ENCODE measurements at regions not wholly inside any gene's neighbourhood (a gene's known extent, or its start where the extent isn't known, plus 50 kb on each side); places are given as distances from the start of the nearest gene placed in this dataset.

DNA sequence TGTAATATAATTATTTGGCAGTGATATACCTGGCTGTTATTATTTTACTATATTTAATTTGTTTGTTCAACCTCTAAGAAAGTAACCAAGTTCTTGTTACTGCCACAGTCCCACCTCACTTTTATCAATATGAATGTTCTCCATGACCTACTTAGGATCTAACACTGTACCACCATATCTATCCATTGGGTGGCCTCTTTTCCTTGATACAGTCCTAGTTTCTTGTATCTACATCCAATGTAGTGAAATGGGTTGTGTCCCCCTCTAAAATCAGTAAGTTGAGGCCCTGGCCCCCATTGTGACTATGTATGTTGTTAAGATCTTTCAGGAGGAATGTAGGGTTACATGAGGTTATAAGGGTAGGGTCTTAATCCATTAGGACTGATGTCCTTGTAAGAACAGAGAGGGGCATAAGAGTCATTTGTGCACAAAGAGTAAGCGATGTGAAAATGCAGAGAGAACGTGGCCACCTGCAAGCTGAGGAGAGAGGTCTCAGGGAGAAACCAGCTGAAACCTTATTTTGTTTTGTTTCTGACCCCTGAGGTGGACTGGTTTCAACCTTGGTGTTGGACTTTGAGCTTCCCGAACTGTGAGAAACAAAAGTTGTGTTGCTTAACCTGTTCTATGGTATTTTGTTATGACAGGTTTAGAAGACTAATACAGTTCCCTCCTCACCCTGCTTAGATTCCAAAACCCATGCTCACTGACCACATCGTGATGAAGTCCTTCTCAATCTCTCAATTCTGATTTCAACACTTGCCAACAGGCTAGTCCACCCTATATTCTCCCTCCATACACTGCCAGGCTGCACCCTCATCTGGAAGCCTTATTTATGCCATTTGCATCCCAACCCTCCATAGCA is 387.3 kb upstream of the EPHA7 start:
- intact Hi-C loops (cut with DNase I) = no loop called here
- Histone ChIP-seq H3K4me1 (no peaks in the 10 kb centered on the region), H3K27ac (no peak overlapping the region), H3K27me3 (no peaks in the 10 kb centered on the region), H3K9me3 (no peaks in the 10 kb centered on the region), H3K4me3 (no peak overlapping the region), H3K36me3 (no peaks in the 10 kb centered on the region)
- TF ChIP-seq, protein P1, sequence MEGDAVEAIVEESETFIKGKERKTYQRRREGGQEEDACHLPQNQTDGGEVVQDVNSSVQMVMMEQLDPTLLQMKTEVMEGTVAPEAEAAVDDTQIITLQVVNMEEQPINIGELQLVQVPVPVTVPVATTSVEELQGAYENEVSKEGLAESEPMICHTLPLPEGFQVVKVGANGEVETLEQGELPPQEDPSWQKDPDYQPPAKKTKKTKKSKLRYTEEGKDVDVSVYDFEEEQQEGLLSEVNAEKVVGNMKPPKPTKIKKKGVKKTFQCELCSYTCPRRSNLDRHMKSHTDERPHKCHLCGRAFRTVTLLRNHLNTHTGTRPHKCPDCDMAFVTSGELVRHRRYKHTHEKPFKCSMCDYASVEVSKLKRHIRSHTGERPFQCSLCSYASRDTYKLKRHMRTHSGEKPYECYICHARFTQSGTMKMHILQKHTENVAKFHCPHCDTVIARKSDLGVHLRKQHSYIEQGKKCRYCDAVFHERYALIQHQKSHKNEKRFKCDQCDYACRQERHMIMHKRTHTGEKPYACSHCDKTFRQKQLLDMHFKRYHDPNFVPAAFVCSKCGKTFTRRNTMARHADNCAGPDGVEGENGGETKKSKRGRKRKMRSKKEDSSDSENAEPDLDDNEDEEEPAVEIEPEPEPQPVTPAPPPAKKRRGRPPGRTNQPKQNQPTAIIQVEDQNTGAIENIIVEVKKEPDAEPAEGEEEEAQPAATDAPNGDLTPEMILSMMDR (IDR thresholded peaks at IDR 0.05) = no peak
- DNase-seq (ENCODE audit: low spot score in 2 of 2) = no peak

- Histone ChIP-seq H3K9me3 (no peaks in the 10 kb centered on the region), H3K27me3 (no peaks in the 10 kb centered on the region), H3K4me3 (no peak overlapping the region), H3K36me3 (no peaks in the 10 kb centered on the region), H3K27ac (no peak overlapping the region), H3K4me1 (no peaks in the 10 kb centered on the region)
- no peak for DNase-seq (ENCODE audit: low spot score in 2 of 2)
- intact Hi-C loops (cut with DNase I) = no loop called here
- TF ChIP-seq, protein P1 (IDR thresholded peaks at IDR 0.05) = no peak
Measured at GRCh38 chr6:93801101-93801847, 381.9 kb upstream of the EPHA7 start.

GRCh38 chr6:93799226-93799625 is 379.9 kb upstream of the EPHA7 start:
- H3K4me1 ChIP-seq = no peaks in the 10 kb centered on the region
- H3K27ac ChIP-seq = no peak overlapping the region
- H3K27me3 ChIP-seq = no peaks in the 10 kb centered on the region
- H3K4me3 ChIP-seq = no peak overlapping the region
- intact Hi-C loops (cut with DNase I) = no loop called here
- no peaks in the 10 kb centered on the region for H3K9me3 ChIP-seq
- no peaks in the 10 kb centered on the region for H3K36me3 ChIP-seq
- TF ChIP-seq, protein P1 (IDR thresholded peaks at IDR 0.05) = no peak
- no peak for DNase-seq (ENCODE audit: low spot score in 2 of 2)

DNA sequence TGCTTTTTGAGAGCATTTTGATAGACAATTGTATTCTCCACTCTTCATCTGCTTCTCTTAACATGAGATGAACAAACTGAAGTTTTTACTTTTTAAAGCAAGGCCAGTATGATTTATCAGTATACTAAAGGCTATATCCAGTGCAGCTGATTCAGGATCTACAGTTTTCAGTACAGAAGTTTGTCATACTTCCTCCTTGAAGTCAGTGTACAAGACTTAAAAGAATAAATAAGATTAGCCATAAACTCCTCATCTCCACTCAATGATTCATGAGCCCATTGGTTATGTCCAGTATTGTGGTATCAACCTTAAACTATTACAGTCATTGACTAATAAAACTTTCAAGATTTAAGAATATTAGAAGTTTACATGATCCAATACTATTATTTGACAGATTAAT is 374.8 kb upstream of the EPHA7 start:
- no peak overlapping the region for H3K4me3 ChIP-seq
- no peak overlapping the region for H3K27ac ChIP-seq
- no peaks in the 10 kb centered on the region for H3K9me3 ChIP-seq
- no peak for DNase-seq (ENCODE audit: low spot score in 2 of 2)
- no peaks in the 10 kb centered on the region for H3K4me1 ChIP-seq
- intact Hi-C loops (cut with DNase I) = no loop called here
- TF ChIP-seq, protein P1 (IDR thresholded peaks at IDR 0.05) = no peak
- H3K27me3 ChIP-seq = no peaks in the 10 kb centered on the region
- no peaks in the 10 kb centered on the region for H3K36me3 ChIP-seq

DNA sequence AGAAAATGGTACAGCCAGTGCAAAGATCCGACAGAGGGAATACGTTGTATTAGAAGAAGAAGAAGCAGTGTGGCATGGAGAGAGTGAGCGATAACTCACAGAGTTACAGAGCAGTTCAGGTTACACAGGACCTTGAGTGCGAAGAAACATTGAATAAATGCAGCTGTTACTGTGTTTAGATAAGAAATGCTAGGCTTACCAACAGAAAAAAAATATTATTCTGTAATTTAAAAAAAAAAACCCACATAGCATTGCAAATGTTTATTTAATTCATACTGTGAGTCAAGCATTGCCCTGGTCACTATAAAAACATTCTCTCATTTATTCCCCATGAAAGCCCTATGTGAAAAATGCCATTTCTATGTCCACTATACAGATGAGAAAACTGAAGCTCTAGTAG is 373.4 kb upstream of the EPHA7 start:
- TF ChIP-seq, protein P1 (IDR thresholded peaks at IDR 0.05) = no peak
- DNase-seq (ENCODE audit: low spot score in 2 of 2) = no peak
- Histone ChIP-seq H3K27ac (no peak overlapping the region), H3K36me3 (no peaks in the 10 kb centered on the region), H3K4me1 (no peaks in the 10 kb centered on the region), H3K9me3 (no peaks in the 10 kb centered on the region), H3K27me3 (no peaks in the 10 kb centered on the region), H3K4me3 (no peak overlapping the region)
- intact Hi-C loops (cut with DNase I) = no loop called here

Measured in ascending aorta (tissue), 2 donors.